ENCODE measurements at regions not wholly inside any gene's neighbourhood (a gene's known extent, or its start where the extent isn't known, plus 50 kb on each side); places are given as distances from the start of the nearest gene placed in this dataset.
"Not testable (repeated sequence)": the region's sequence is repeated elsewhere in the genome, so short reads cannot be mapped to it uniquely, and the experiment has no call there.

DNA sequence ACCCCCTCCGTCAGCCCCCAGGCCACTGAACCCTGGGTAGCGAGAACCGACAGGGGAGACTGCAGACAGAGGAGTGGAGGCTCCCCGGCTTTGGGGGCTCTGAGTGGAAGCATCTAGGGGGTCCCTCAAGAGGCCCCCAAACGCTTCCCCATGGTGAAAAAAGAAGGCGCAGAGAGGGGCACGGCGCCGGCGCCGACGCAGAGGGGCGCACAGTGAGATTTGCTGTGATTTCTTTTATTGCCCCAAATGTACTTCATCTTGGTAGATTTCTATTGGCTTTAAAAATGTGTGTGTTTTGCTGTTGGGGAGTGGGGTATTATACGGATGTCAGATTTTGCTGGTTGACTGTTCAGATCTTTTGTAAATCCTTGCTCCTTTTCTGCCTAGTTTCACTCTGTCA lies 392.9 kb downstream of the GOLGA6L6 start:
- in situ Hi-C loops (cut with MboI; ENCODE audit: low sequenced_read_pairs, unreplicated experiment); DNase-seq (ENCODE audit: low spot score): not testable (repeated sequence)

DNA sequence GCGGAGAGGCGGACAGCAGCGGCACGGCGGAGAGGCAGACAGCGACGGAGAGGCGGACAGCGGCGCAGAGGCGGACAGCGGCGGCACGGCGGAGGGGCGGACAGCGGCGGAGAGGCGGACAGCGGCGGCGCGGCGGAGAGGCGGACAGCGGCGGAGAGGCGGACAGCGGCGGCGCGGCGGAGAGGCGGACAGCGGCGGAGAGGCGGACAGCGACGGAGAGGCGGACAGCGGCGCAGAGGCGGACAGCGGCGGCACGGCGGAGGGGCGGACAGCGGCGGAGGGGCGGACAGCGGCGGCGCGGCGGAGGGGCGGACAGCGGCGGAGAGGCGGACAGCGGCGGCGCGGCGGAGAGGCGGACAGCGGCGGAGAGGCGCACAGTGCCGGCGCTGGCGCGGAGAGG lies 393.6 kb downstream of the GOLGA6L6 start:
- DNase-seq (ENCODE audit: low spot score); in situ Hi-C loops (cut with MboI; ENCODE audit: low sequenced_read_pairs, unreplicated experiment): not testable (repeated sequence)

DNA sequence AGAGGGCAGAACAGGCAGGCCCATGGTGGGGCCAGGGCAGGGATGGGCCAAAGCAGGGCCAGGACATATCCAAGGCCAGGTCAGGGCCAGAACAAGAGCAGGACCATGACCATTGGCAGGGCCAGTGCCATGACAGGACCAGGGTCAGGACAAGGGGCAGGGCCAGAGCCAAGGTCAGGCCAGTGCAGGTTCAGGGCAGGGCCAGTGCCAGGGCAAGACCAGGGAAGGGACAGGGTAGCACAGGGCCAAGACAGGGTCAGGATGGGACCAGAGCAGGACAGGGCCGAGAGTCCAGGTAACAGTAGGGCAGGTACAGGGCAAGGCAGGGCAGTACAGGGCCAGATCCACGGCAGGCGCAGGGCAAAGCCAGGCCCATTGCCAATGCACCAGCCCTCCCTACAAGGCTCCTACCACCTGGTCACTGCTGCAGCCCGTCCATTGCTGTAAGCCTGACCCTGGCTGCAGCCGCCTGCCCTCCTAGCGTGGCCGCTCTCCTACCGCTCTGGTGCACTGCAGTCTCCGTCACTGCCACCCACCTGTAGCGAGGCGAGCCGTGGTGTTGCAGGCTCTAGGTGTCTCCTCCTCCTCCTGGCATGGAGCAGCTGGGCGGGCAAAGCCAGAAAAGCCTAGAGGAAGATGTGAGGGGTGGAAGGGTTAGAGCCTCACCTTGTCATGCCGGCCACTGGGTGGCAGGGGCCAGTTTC lies 397.1 kb downstream of the GOLGA6L6 start:
- DNase-seq (ENCODE audit: low spot score); in situ Hi-C loops (cut with MboI; ENCODE audit: low sequenced_read_pairs, unreplicated experiment): not testable (repeated sequence)

- DNase-seq (ENCODE audit: low spot score); in situ Hi-C loops (cut with MboI; ENCODE audit: low sequenced_read_pairs, unreplicated experiment): not testable (repeated sequence)
Measured at GRCh38 chr15:20142906-20143305, 398.7 kb downstream of the GOLGA6L6 start.

GRCh38 chr15:20142410-20142809 lies 399.2 kb downstream of the GOLGA6L6 start:
- in situ Hi-C loops (cut with MboI; ENCODE audit: low sequenced_read_pairs, unreplicated experiment); DNase-seq (ENCODE audit: low spot score): not testable (repeated sequence)

DNA sequence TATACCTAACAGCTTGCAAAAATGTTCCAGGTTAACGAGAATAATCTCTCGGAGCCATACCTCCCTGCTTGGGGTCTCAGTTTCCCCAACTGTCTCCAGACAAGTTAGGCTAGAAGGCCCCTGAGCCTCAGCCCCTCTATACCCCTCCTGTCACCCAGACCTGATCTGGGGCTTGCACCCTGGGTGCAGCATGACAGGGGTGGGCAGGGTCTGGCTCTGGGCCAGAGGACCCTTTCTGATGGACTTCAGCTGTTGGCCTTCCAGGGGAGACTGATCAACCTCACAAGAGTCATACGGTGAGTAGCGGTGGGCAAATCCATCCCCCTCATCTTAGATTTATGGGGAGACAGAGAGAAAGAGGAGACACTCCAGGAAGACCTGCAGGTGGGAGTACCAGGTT lies 416.9 kb downstream of the GOLGA6L6 start:
- DNase-seq (ENCODE audit: low spot score); in situ Hi-C loops (cut with MboI; ENCODE audit: low sequenced_read_pairs, unreplicated experiment): not testable (repeated sequence)

- no peak for DNase-seq (ENCODE audit: low spot score)
- in situ Hi-C loops (cut with MboI; ENCODE audit: low sequenced_read_pairs, unreplicated experiment): no loop called here
- TF ChIP-seq CTCF (IDR thresholded peaks at IDR 0.05; ENCODE audit: borderline replicate concordance, control extremely low read depth, extremely low read depth, insufficient read depth, missing control alignments): no peak
Measured at GRCh38 chr15:20106026-20106425, 435.6 kb downstream of the GOLGA6L6 start.

DNA sequence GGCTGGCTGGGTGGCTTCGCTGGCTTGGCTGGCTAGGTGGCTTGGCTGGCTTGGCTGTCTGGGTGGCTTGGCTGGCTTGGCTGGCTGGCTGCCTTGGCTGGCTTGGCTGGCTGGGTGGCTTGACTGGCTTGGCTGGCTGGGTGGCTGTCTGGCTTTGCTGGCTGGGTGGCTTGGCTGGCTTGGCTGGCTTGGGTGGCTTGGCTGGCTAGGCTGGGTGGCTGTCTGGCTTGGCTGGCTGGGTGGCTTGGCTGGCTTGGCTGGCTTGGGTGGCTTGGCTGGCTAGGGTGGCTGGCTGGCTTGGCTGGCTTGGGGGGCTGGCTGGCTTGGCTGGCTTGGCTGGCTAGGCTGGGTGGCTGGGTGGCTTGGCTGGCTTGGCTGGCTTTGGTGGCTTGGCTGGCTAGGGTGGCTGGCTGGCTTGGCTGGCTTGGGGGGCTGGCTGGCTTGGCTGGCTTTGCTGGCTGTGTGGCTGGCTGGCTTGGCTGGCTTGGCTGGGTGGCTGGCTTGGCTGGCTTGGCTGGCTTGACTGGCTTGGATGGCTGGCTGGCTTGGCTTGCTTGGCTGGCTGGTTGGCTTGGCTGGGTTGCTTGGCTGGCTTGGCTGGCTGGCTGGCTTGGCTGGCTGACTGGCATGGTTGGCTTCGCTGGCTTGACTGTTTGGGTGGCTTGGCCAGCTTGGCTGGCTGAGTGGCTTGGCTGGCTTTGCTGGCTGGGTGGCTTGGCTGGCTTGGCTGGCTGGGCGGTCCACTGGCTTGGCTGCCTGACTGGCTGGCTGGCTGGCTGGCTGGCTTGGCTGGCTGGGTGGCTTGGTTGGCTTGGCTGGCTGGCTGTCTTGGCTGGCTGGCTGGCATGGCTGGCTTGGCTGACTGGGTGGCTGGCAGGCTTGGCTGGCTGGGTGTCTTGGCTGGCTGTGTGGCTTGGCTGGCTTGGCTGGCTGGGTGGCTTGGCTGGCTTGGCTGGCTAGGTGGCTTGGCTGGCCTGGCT lies 436.3 kb downstream of the GOLGA6L6 start:
- in situ Hi-C loops (cut with MboI; ENCODE audit: low sequenced_read_pairs, unreplicated experiment); DNase-seq (ENCODE audit: low spot score): not testable (repeated sequence)

DNA sequence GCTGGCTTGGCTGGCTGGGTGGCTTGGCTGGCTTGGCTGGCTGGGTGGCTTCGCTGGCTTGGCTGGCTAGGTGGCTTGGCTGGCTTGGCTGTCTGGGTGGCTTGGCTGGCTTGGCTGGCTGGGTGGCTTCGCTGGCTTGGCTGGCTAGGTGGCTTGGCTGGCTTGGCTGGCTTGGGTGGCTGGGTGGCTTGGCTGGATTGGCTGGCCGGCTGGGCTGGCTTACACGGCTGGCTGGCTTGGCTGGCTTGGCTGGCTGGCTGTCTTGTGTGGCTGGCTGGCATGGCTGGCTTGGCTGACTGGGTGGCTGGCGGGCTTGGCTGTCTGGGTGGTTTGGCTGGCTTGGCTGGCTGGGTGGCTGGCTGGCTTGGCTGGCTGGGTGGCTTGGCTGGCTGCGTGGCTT lies 437.0 kb downstream of the GOLGA6L6 start:
- in situ Hi-C loops (cut with MboI; ENCODE audit: low sequenced_read_pairs, unreplicated experiment); DNase-seq (ENCODE audit: low spot score): not testable (repeated sequence)

GRCh38 chr15:20102862-20103261 lies 438.7 kb downstream of the GOLGA6L6 start:
- DNase-seq (ENCODE audit: low spot score); in situ Hi-C loops (cut with MboI; ENCODE audit: low sequenced_read_pairs, unreplicated experiment): not testable (repeated sequence)

- in situ Hi-C loops (cut with MboI; ENCODE audit: low sequenced_read_pairs, unreplicated experiment); DNase-seq (ENCODE audit: low spot score): not testable (repeated sequence)
Measured at GRCh38 chr15:20102209-20102608, 439.4 kb downstream of the GOLGA6L6 start.

DNA sequence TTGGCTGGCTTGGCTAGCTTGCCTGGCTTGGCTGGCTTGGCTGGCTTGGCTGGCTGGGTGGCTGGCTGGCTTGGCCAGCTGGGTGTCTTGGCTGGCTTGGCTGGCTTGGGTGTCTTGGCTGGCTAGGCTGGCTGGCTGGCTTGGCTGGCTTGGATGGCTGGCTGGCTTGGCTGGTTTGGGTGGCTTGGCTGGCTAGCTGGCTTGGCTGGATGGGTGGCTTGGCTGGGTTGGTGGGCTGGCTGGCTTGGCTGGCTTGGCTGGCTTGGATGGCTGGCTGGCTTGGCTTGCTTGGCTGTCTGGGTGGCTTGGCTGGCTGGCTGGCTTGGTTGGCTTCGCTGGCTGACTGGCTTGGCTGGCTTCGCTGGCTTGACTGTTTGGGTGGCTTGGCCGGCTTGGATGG lies 440.3 kb downstream of the GOLGA6L6 start:
- in situ Hi-C loops (cut with MboI; ENCODE audit: low sequenced_read_pairs, unreplicated experiment); DNase-seq (ENCODE audit: low spot score): not testable (repeated sequence)

- DNase-seq (ENCODE audit: low spot score); in situ Hi-C loops (cut with MboI; ENCODE audit: low sequenced_read_pairs, unreplicated experiment): not testable (repeated sequence)
Measured at GRCh38 chr15:20100604-20101270, 440.9 kb downstream of the GOLGA6L6 start.

DNA sequence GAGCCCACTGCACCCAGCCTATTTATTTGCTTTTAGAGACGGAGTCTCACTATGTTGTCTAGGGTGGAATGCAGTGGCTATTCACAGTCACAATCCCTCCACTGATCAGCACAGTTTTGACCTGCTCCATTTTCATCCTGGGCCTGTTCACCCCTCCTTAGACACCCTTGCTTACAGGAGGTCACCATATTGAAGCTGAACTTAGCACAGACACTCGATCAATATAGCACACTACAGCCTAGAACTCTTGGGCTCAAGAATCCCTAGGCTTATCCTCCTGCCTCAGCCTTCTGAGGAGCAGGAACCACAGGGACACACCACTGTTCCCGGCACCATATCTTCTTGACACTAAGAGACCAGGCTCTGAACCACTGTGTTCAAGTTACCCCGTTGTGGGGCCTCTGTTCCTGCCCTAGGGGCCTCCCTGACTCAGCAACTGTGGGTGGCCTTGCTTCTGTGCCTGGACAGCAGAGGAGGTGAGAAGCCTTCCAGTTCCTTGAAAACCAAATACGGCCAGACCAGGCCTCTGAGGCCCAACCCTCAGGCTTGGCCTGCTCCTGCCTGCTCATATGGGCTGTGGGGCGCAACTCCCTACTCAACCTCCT lies 445.8 kb downstream of the GOLGA6L6 start:
- DNase-seq (ENCODE audit: low spot score); in situ Hi-C loops (cut with MboI; ENCODE audit: low sequenced_read_pairs, unreplicated experiment): not testable (repeated sequence)

DNA sequence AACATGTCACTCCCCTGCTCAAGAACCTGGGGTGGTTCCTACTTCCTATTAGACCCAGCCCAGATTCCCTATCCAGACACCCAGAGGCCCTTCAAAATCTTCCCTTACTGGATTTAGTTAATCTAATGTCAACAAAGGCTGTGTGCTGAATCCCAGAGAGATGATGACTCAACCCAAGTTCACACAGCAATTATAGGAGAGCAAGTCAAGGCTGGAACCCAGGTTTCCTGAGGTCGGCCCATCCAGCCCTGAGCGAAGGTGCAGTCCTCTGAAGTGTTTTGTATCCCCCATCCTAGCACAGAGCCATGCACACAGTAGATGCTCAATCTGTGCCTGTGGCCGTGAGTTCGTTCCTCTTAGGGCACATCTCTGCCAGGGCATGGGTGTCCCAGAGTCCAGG lies 452.1 kb downstream of the GOLGA6L6 start:
- in situ Hi-C loops (cut with MboI; ENCODE audit: low sequenced_read_pairs, unreplicated experiment); DNase-seq (ENCODE audit: low spot score): not testable (repeated sequence)

DNA sequence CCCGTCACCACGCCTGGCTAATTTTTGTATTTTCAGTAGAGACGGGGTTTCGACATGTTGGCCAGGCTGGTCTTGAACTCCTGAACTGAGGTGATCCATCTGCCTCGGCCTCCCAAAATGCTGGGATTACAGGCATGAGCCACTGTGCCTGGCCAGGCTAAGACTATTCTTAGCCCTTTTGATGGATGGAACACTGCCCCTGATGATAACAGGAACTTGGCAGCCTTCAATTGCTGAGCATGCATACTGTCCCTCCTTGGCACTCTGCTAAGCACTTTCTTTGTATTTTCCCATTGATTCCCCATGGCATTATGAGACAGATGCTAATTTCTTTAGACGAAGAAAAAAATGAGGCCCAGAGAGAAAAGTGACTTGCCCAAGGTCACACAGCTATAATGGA lies 457.6 kb downstream of the GOLGA6L6 start:
- DNase-seq (ENCODE audit: low spot score); in situ Hi-C loops (cut with MboI; ENCODE audit: low sequenced_read_pairs, unreplicated experiment): not testable (repeated sequence)

- in situ Hi-C loops (cut with MboI; ENCODE audit: low sequenced_read_pairs, unreplicated experiment); DNase-seq (ENCODE audit: low spot score): not testable (repeated sequence)
Measured at GRCh38 chr15:20074082-20074481, 467.5 kb downstream of the GOLGA6L6 start.
